ENCODE measurements at regions not wholly inside any gene's neighbourhood (a gene's known extent, or its start where the extent isn't known, plus 50 kb on each side); places are given as distances from the start of the nearest gene placed in this dataset.

- no CpG with 5 or more reads among the region's 16 CpGs for WGBS, 2 experiments (ENCODE audit: extremely low coverage in 2 of 2, insufficient read length in 1 of 2)
Measured at GRCh38 chrX:145677109-145677817, 140.4 kb upstream of the SLITRK2 start.

More at GRCh38 chrX:145677109-145677817, 140.4 kb upstream of the SLITRK2 start:
- Histone ChIP-seq H3K23ac (ENCODE audit: low read depth, low read length) (no peak overlapping the region), H3K27me3 (ENCODE audit: control insufficient read depth, insufficient read depth, low read length) (no peaks in the 10 kb centered on the region), H3K4me3 (ENCODE audit: insufficient read depth, low read depth, low read length) (no peak overlapping the region), H3K9me3 (ENCODE audit: control insufficient read depth, insufficient read depth, low read length) (peaks cover 14% of the 10 kb centered on the region), H3K9ac (ENCODE audit: low read depth, low read length) (no peak overlapping the region), H4K5ac (ENCODE audit: low read depth, low read length) (no peak overlapping the region), H3K14ac (replicated peaks; ENCODE audit: low read depth, low read length) (no peak overlapping the region), H3K79me1 (ENCODE audit: low read depth in 1 of 2, low read length in 2 of 2) (no peaks in the 10 kb centered on the region), H4K8ac (ENCODE audit: low read depth in 2 of 2, low read length in 2 of 2) (no peak overlapping the region), H4K20me1 (ENCODE audit: insufficient read depth, low read length) (no peaks in the 10 kb centered on the region), H3K36me3 (ENCODE audit: control insufficient read depth, insufficient read depth, low read length) (no peaks in the 10 kb centered on the region), H3K18ac (ENCODE audit: low read depth, low read length) (no peak overlapping the region), H2AK5ac (ENCODE audit: low read depth, low read length) (no peak overlapping the region), H3K4me1 (ENCODE audit: control insufficient read depth, insufficient read depth, low read length) (no peaks in the 10 kb centered on the region), H3K27ac (ENCODE audit: insufficient read depth, low read length) (no peak overlapping the region), H3K4me2 (ENCODE audit: low read depth, low read length) (no peak overlapping the region), H3K56ac (ENCODE audit: extremely low read depth, insufficient read depth, low read length) (no peak overlapping the region), H2AK9ac (replicated peaks; ENCODE audit: low read depth, low read length, poor library complexity) (no peak overlapping the region), H2AFZ (replicated peaks; ENCODE audit: low read length, poor library complexity) (no peak overlapping the region), H2BK5ac (ENCODE audit: low read depth, low read length, poor library complexity, severe bottlenecking) (no peak overlapping the region), H2BK20ac (ENCODE audit: low read depth, low read length) (no peak overlapping the region), H4K91ac (ENCODE audit: insufficient read depth, low read depth, low read length) (no peak overlapping the region), H2BK120ac (ENCODE audit: low read depth, low read length) (no peak overlapping the region), H3K9me1 (ENCODE audit: insufficient read depth, low read length) (no peaks in the 10 kb centered on the region), H3K4ac (ENCODE audit: low read depth, low read length) (no peak overlapping the region), H2BK15ac (ENCODE audit: low read depth, low read length) (no peak overlapping the region)
- dilution Hi-C loops (cut with HindIII; ENCODE audit: low sequenced_read_pairs, unreplicated experiment): no loop called here
- no peak for DNase-seq
- CTCF ChIA-PET: no interaction called here
- intact Hi-C loops (cut with micrococcal nuclease): no loop called here
- no TSS peak for BruUV-seq (replicated peaks)
- TF ChIP-seq MXI1 (IDR thresholded peaks at IDR 0.05; ENCODE audit: borderline replicate concordance, low read depth, low read length) (no peak), USF2 (IDR thresholded peaks at IDR 0.05; ENCODE audit: low read depth, low read length) (no peak), ELK1 (IDR thresholded peaks at IDR 0.05; ENCODE audit: borderline replicate concordance, low read depth, low read length) (no peak), POLR2A (IDR thresholded peaks at IDR 0.05; ENCODE audit: low read depth, low read length) (no peak), RFX5 (IDR thresholded peaks at IDR 0.05; ENCODE audit: low read depth, low read length) (no peak), NFE2L2 (IDR thresholded peaks at IDR 0.05; ENCODE audit: low read depth, low read length) (no peak)
- no peak for ATAC-seq (ENCODE audit: low read depth)
- in situ Hi-C loops (cut with MboI; ENCODE audit: low sequenced_read_pairs): no loop called here
- POLR2A ChIA-PET (ENCODE audit: unreplicated experiment): no interaction called here

Measured in IMR-90 (cell line).